M059J (cell line): ENCODE measurements at regions not wholly inside any gene's neighbourhood (a gene's known extent, or its start where the extent isn't known, plus 50 kb on each side); places are given as distances from the start of the nearest gene placed in this dataset.
"Not testable (repeated sequence)": the region's sequence is repeated elsewhere in the genome, so short reads cannot be mapped to it uniquely, and the experiment has no call there.

Experiments used
- DNase-seq: peaks from one replicate; pipeline ENCODE4 v3.0.0-alpha.2; 2012; ENCODE audit warnings: low read depth

- no peak for DNase-seq
Measured at GRCh38 chr10:109732254-109732965, 190.9 kb downstream of the XPNPEP1 start.

- not testable (repeated sequence) for DNase-seq
Measured at GRCh38 chr10:109729895-109730294, 193.4 kb downstream of the XPNPEP1 start.

- no peak for DNase-seq
Measured at GRCh38 chr10:109727436-109727835, 195.9 kb downstream of the XPNPEP1 start.

- no peak for DNase-seq
Measured at GRCh38 chr10:109726473-109726872, 196.8 kb downstream of the XPNPEP1 start.

GRCh38 chr10:109723305-109723704 is 200.0 kb downstream of the XPNPEP1 start:
- DNase-seq, result no peak

GRCh38 chr10:109721453-109722064 is 201.8 kb downstream of the XPNPEP1 start:
- DNase-seq, result no peak

GRCh38 chr10:109706026-109706560 is 217.2 kb downstream of the XPNPEP1 start:
- DNase-seq, result no peak

- DNase-seq, result no peak
Measured at GRCh38 chr10:109701633-109702215, 221.6 kb downstream of the XPNPEP1 start.

GRCh38 chr10:109698882-109699664 is 224.2 kb downstream of the XPNPEP1 start:
- no peak for DNase-seq

- no peak for DNase-seq
Measured at GRCh38 chr10:109698086-109698485, 225.2 kb downstream of the XPNPEP1 start.

- DNase-seq, result no peak
Measured at GRCh38 chr10:109696981-109697775, 226.1 kb downstream of the XPNPEP1 start.

- DNase-seq, result no peak
Measured at GRCh38 chr10:109696462-109696861, 226.8 kb downstream of the XPNPEP1 start.

GRCh38 chr10:109695988-109696387 is 227.3 kb downstream of the XPNPEP1 start:
- no peak for DNase-seq

- no peak for DNase-seq
Measured at GRCh38 chr10:109689785-109690184, 233.5 kb downstream of the XPNPEP1 start.

- no peak for DNase-seq
Measured at GRCh38 chr10:109679478-109679877, 243.8 kb downstream of the XPNPEP1 start.

GRCh38 chr10:109678857-109679256 is 244.5 kb downstream of the XPNPEP1 start:
- no peak for DNase-seq

GRCh38 chr10:109676703-109677102 is 246.6 kb downstream of the XPNPEP1 start:
- DNase-seq, result peak; percentile 40

- no peak for DNase-seq
Measured at GRCh38 chr10:109668703-109669102, 254.6 kb downstream of the XPNPEP1 start.

- DNase-seq, result no peak
Measured at GRCh38 chr10:109668154-109668665, 255.1 kb downstream of the XPNPEP1 start.

- no peak for DNase-seq
Measured at GRCh38 chr10:109665321-109665720, 258.0 kb downstream of the XPNPEP1 start.

GRCh38 chr10:109664554-109664953 is 258.8 kb downstream of the XPNPEP1 start:
- DNase-seq, result no peak
